CD4-positive, alpha-beta memory T cell (primary cell): ENCODE measurements at regions not wholly inside any gene's neighbourhood (a gene's known extent, or its start where the extent isn't known, plus 50 kb on each side); places are given as distances from the start of the nearest gene placed in this dataset.
A peak's percentile ranks its signal among the peaks of the same experiment; 100 is the strongest.
"Not testable (repeated sequence)": the region's sequence is repeated elsewhere in the genome, so short reads cannot be mapped to it uniquely, and the experiment has no call there.

Experiments
- CTCF ChIA-PET: fragments of 350-600 bp; sonication (Branson Sonifier 250); formaldehyde crosslinking; loops from one replicate; lab custom pipeline; 2021; ENCODE audit warnings: inconsistent platforms; ENCODE audit not compliant: partially characterized antibody; lab: Charles Lee
- POLR2A ChIA-PET: fragments of 350-600 bp; sonication (Branson Sonifier 250); formaldehyde crosslinking; loops from one replicate; lab custom pipeline; 2021; ENCODE audit not compliant: partially characterized antibody; lab: Charles Lee
- DNase-seq, 5 donors: peaks; one replicate each; pipeline versions ENCODE4 v3.0.0 to v3.0.0-alpha.2; 2020 to 2022; ENCODE audit warnings: mixed read lengths in 1 of 5
- H3K27ac ChIP-seq: one replicate; pipeline ENCODE4 v1.7.0; 2013; ENCODE audit warnings: low read depth, low read length
- H3K27me3 ChIP-seq: 2 replicates; pipeline ENCODE4 v1.7.0; 2013; ENCODE audit warnings: mild to moderate bottlenecking, low read length, moderate library complexity; ENCODE audit not compliant: insufficient read depth
- H3K36me3 ChIP-seq: 2 replicates; pipeline ENCODE4 v1.7.0; 2013; ENCODE audit warnings: mild to moderate bottlenecking, low read length, moderate library complexity; ENCODE audit not compliant: insufficient read depth
- H3K4me1 ChIP-seq: 2 replicates; pipeline ENCODE4 v1.7.0; 2013; ENCODE audit warnings: mild to moderate bottlenecking, low read length, moderate library complexity; ENCODE audit not compliant: insufficient read depth
- H3K4me3 ChIP-seq, 2 donors: one replicate each; pipeline ENCODE4 v1.7.0; 2013; ENCODE audit warnings: low read length in 2 of 2, mild to moderate bottlenecking in 1 of 2
- H3K9me3 ChIP-seq, 2 donors: one replicate each; pipeline ENCODE4 v1.7.0; 2013; ENCODE audit warnings: low read length in 2 of 2, control low read depth in 1 of 2; ENCODE audit not compliant: control insufficient read depth in 1 of 2
- H3K27ac Mint-ChIP-seq, 7 donors: one replicate each; pipeline ENCODE4 v1.8.0; 2020 to 2021; ENCODE audit warnings: mixed read lengths in 7 of 7, mild to moderate bottlenecking in 6 of 7, inconsistent platforms in 3 of 7, moderate library complexity in 3 of 7
- H3K27me3 Mint-ChIP-seq, 2 donors: one replicate each; pipeline ENCODE4 v1.8.0; 2020 to 2021; ENCODE audit warnings: mixed read lengths in 2 of 2
- H3K36me3 Mint-ChIP-seq, 2 donors: one replicate each; pipeline ENCODE4 v1.8.0; 2020 to 2021; ENCODE audit warnings: mixed read lengths in 2 of 2, inconsistent platforms in 1 of 2, mild to moderate bottlenecking in 1 of 2
- H3K4me1 Mint-ChIP-seq, 4 donors: one replicate each; pipeline ENCODE4 v1.8.0; 2020 to 2021; ENCODE audit warnings: mixed read lengths in 4 of 4, mild to moderate bottlenecking in 1 of 4
- H3K4me3 Mint-ChIP-seq, 8 donors: one replicate each; pipeline ENCODE4 v1.8.0; 2020 to 2021; ENCODE audit warnings: mixed read lengths in 8 of 8, mild to moderate bottlenecking in 7 of 8, moderate library complexity in 6 of 8, inconsistent platforms in 3 of 8
- H3K9me3 Mint-ChIP-seq, 8 donors: one replicate each; pipeline ENCODE4 v1.8.0; 2020 to 2021; ENCODE audit warnings: mixed read lengths in 8 of 8, mild to moderate bottlenecking in 5 of 8, inconsistent platforms in 3 of 8, moderate library complexity in 1 of 8
- intact Hi-C: fragments of 100-400 bp; cut with micrococcal nuclease; formaldehyde crosslinking; loops from one replicate; pipeline ENCODE4 v1.15.1; 2023

DNA sequence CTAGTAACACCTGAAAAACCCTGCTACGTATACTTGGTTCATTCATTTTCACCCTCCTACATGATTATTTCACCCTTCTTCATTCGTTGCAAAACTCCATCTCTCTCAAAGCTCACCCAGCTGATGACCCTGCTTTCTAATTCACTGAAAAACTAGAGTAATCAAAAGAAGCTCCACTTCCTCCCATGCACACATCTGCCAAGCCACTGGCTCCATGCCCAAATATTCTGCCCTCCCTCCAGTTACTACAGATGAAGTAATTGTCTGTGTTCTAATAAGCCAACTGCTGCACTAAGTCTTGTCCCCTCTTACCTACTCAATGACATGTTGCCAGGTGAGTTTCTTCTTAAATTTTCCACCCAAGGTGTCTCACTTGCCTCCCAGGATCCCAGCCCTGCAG is 96.9 kb upstream of the CCDC71L start:
- Mint-ChIP-seq H3K4me1 (no peaks in the 10 kb centered on the region), H3K36me3 (peaks cover 0 to 1% of the 10 kb centered on the region in 2 donors), H3K9me3 (peaks cover 0 to 15% (median 8%) of the 10 kb centered on the region in 8 donors), H3K4me3 (no peak overlapping the region), H3K27ac (no peak overlapping the region), H3K27me3 (no peaks in the 10 kb centered on the region)
- Histone ChIP-seq H3K36me3 (no peaks in the 10 kb centered on the region), H3K27me3 (no peaks in the 10 kb centered on the region), H3K4me1 (no peaks in the 10 kb centered on the region), H3K27ac (no peak overlapping the region), H3K4me3 (no peak overlapping the region), H3K9me3 (no peaks in the 10 kb centered on the region)
- ChIA-PET CTCF (interaction anchor here (0.6 to 1.2 kb wide), 3 partner anchors 13 to 581 kb away, joined by 3 to 4 read pairs (median 3); no protein-coding TSS in a partner anchor), POLR2A (interaction anchor here (2.3 kb wide), 1 partner anchor 10 kb away, joined by 12 read pairs; no protein-coding TSS in a partner anchor)
- DNase-seq, result no peak
- intact Hi-C loops, result no loop called here

DNA sequence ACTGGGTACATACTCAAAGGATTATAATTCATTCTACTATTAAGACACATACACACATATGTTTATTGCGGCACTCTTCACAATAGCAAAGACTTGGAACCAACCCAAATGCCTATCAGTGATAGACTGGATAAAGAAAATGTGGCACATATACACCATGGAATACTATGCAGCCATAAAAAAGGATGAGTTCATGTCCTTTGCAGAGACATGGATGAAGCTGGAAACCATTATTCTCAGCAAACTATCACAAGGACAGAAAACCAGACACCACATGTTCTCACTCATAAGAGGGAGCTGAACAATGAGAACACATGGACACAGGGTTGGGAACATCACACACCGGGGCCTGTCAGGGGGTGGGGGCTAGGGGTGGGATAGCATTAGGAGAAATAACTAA is 101.9 kb upstream of the CCDC71L start:
- H3K27ac Mint-ChIP-seq, POLR2A ChIA-PET, intact Hi-C loops: not testable (repeated sequence)

GRCh38 chr7:106763717-106764116 is 101.4 kb upstream of the PIK3CG start:
- DNase-seq, result no peak
- Histone ChIP-seq H3K4me3 (no peak overlapping the region), H3K27ac (no peak overlapping the region), H3K4me1 (peaks cover 23% of the 10 kb centered on the region), H3K9me3 (no peaks in the 10 kb centered on the region), H3K36me3 (no peaks in the 10 kb centered on the region), H3K27me3 (no peaks in the 10 kb centered on the region)
- POLR2A ChIA-PET, result no interaction called here
- no peaks in the 10 kb centered on the region for H3K9me3 Mint-ChIP-seq
- no peaks in the 10 kb centered on the region for H3K27me3 Mint-ChIP-seq
- H3K27ac Mint-ChIP-seq, result no peak overlapping the region
- no peaks in the 10 kb centered on the region for H3K36me3 Mint-ChIP-seq
- H3K4me3 Mint-ChIP-seq, result peak overlapping the region in 1 of 8 donors; percentile 18
- H3K4me1 Mint-ChIP-seq, result peaks cover 20 to 29% (median 24%) of the 10 kb centered on the region in 4 donors
- CTCF ChIA-PET, result no interaction called here
- intact Hi-C loops, result no loop called here

More for the DNA sequence above, 101.9 kb upstream of the CCDC71L start:
- H3K4me1 Mint-ChIP-seq, result peaks cover 14 to 20% (median 16%) of the 10 kb centered on the region in 4 donors
- H3K27me3 ChIP-seq, H3K36me3 ChIP-seq, H3K9me3 ChIP-seq, H3K4me3 Mint-ChIP-seq, H3K27ac ChIP-seq, DNase-seq, H3K4me3 ChIP-seq, CTCF ChIA-PET, H3K27me3 Mint-ChIP-seq, H3K36me3 Mint-ChIP-seq, H3K9me3 Mint-ChIP-seq: not testable (repeated sequence)
- H3K4me1 ChIP-seq, result peaks cover 14% of the 10 kb centered on the region

- Histone ChIP-seq H3K27me3 (no peaks in the 10 kb centered on the region), H3K4me1 (peaks cover 24% of the 10 kb centered on the region), H3K4me3 (no peak overlapping the region), H3K9me3 (no peaks in the 10 kb centered on the region), H3K27ac (no peak overlapping the region), H3K36me3 (no peaks in the 10 kb centered on the region)
- Mint-ChIP-seq H3K4me1 (peaks cover 20 to 32% (median 26%) of the 10 kb centered on the region in 4 donors), H3K27ac (peak overlapping the region in 2 of 7 donors; percentile 7 to 50), H3K36me3 (no peaks in the 10 kb centered on the region), H3K9me3 (no peaks in the 10 kb centered on the region), H3K4me3 (no peak overlapping the region), H3K27me3 (no peaks in the 10 kb centered on the region)
- ChIA-PET CTCF (interaction anchor here (0.9 kb wide), 1 partner anchor 23 kb away, joined by 3 read pairs; no protein-coding TSS in a partner anchor), POLR2A (interaction anchor here (0.8 to 1.0 kb wide), 2 partner anchors 10 to 50 kb away, joined by 3 to 5 read pairs; no protein-coding TSS in a partner anchor)
- intact Hi-C loops, result no loop called here
- DNase-seq, result no peak
These were observed 99.2 kb upstream of the PIK3CG start for GRCh38 chr7:106765727-106766355.

- intact Hi-C loops, result no loop called here
- Mint-ChIP-seq H3K4me1 (peaks cover 20 to 32% (median 26%) of the 10 kb centered on the region in 4 donors), H3K36me3 (no peaks in the 10 kb centered on the region), H3K4me3 (peak overlapping the region in 3 of 8 donors; percentile 22 to 89 (median 76)), H3K27ac (peak overlapping the region in 3 of 7 donors; percentile 7 to 57 (median 43)), H3K9me3 (no peaks in the 10 kb centered on the region), H3K27me3 (no peaks in the 10 kb centered on the region)
- H3K27me3 ChIP-seq, result no peaks in the 10 kb centered on the region
- no peak overlapping the region for H3K27ac ChIP-seq
- no peaks in the 10 kb centered on the region for H3K9me3 ChIP-seq
- H3K4me3 ChIP-seq, result no peak overlapping the region
- CTCF ChIA-PET, result interaction anchor here (0.9 kb wide), 1 partner anchor 22 kb away, joined by 3 read pairs; no protein-coding TSS in a partner anchor
- peaks cover 24% of the 10 kb centered on the region for H3K4me1 ChIP-seq
- POLR2A ChIA-PET, result interaction anchor here (1.0 to 2.3 kb wide), 3 partner anchors 8 to 99 kb away, joined by 5 to 12 read pairs (median 9); partner anchors contain the start of gene PIK3CG
- DNase-seq, result no peak
- no peaks in the 10 kb centered on the region for H3K36me3 ChIP-seq
These were observed 98.5 kb upstream of the PIK3CG start for GRCh38 chr7:106766551-106766950.

DNA sequence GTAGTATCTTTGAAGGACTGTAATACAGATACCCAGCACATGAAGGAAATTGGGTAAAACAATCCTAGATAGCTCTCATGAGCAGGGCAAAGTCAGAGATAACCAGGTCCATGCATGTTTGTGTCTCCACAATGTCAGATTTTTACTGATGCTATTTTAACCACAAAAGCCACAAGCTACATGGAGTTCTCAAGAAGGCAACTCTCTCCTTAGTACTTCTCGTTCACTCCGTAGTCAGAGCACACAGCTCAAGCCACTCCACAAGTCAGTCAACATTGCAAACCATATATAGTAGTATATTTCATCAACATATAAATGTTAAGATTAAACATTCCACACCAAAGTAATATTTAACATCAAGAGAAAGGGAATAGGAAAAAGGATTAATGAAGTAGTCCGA is 98.0 kb upstream of the PIK3CG start:
- CTCF ChIA-PET, result no interaction called here
- Histone ChIP-seq H3K4me1 (peaks cover 24% of the 10 kb centered on the region), H3K27ac (no peak overlapping the region), H3K9me3 (no peaks in the 10 kb centered on the region), H3K36me3 (no peaks in the 10 kb centered on the region), H3K4me3 (no peak overlapping the region), H3K27me3 (no peaks in the 10 kb centered on the region)
- DNase-seq, result peak in 1 of 5 donors; percentile 8
- H3K27me3 Mint-ChIP-seq, result no peaks in the 10 kb centered on the region
- peak overlapping the region; percentile 33 to 89 (median 70) for H3K4me3 Mint-ChIP-seq
- no peaks in the 10 kb centered on the region for H3K9me3 Mint-ChIP-seq
- H3K27ac Mint-ChIP-seq, result peak overlapping the region; percentile 47 to 93 (median 64)
- intact Hi-C loops, result no loop called here
- no peaks in the 10 kb centered on the region for H3K36me3 Mint-ChIP-seq
- peaks cover 21 to 32% (median 26%) of the 10 kb centered on the region in 4 donors for H3K4me1 Mint-ChIP-seq
- POLR2A ChIA-PET, result interaction anchor here (2.1 to 2.3 kb wide), 2 partner anchors 9 to 98 kb away, joined by 9 to 12 read pairs; partner anchors contain the start of gene PIK3CG
